ENCODE measurements at regions not wholly inside any gene's neighbourhood (a gene's known extent, or its start where the extent isn't known, plus 50 kb on each side); places are given as distances from the start of the nearest gene placed in this dataset.

- DNase-seq (ENCODE audit: low read depth): no peak
Measured at GRCh38 chr21:33155422-33155821, 74.3 kb upstream of the IFNAR2 start.

DNA sequence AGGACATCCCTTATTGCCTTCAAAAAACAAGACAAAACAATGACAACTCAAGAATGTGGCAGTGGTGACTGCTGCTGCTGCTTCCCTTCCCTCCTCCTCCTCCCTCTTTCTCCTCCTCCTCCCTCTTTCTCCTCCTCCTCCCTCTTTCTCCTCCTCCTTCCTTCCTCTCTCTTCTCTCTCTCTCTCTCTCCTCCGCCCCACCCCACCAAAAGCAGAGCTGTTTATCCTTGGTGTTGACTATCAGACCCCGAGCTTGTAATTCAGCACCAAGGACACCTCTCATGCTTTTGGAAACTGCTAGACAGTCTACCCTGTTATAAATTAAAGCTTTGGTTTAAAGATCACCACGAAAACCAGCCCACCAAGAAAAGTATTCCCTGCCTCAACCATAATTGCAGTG is 72.4 kb upstream of the IFNAR2 start:
- no peak for DNase-seq (ENCODE audit: low read depth)

- DNase-seq (ENCODE audit: low read depth): no peak
Measured at GRCh38 chr21:33158654-33159053, 71.1 kb upstream of the IFNAR2 start.

DNA sequence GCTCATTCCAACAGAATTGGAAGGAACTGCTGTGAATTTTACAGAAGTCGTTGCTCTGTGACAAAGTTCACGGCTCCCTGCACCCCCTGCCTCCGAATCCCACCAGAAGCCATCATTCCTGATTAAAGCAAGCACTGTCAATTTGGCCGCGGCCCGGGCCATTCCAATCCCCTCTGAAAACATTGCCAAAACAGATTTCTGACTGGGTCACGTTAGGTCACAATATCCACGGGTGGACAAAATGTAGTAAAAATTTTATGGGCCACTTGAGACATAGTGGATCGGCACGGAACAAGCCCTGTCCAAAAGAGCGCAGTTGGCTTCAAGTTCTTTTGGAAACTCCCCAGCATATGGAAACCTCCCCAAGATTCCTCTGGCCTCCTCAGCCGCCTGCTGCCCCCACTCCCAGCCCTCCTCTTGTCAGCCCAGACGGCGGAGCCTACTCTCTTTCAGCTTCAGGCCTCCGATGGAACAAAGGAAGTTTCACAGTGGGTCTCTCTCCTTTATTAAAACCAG is 67.2 kb upstream of the IFNAR2 start:
- no peak for DNase-seq (ENCODE audit: low read depth)

DNA sequence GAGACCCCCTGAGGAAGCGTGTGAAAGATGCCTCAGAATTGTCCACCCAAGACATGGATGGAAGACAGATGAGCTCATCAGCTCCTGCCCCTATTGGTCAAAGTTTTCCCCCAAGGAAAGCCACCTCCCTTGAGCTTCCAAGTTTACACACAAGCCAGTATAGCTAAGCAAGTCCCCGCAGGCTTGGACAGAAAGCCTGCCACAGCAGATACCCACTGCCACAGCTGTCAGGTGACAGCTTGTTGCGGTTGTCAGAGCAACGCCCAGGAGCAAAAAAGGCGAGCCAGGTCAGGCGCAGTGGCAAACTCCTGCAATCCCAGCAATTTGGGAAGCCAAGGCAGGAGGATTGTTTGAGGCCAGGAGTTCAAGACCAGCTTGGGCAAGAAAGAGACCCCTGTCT is 60.9 kb upstream of the IFNAR2 start:
- DNase-seq (ENCODE audit: low read depth): no peak

DNA sequence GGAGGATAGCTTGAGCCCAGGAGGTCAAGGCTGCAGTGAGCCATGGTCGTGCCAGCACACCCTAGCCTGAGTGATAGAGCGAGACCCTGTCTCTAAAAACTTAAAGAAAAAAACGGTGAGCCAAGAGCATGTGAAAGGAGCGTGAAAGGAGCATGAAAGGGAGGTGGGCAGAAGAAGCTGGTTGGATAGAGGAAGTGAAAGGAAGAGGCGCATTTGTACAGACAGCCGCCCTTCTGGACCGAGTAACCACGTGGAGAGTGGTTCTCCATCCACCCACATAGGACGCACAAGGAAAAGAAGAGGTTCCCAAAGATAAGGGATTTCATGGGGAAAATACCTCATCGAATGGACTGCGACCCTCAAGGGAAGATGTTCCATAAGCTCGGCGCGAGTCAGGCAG is 60.4 kb upstream of the IFNAR2 start:
- DNase-seq (ENCODE audit: low read depth): no peak

- no peak for DNase-seq (ENCODE audit: low read depth)
Measured at GRCh38 chr21:33171616-33172169, 58.0 kb upstream of the IFNAR2 start.

DNA sequence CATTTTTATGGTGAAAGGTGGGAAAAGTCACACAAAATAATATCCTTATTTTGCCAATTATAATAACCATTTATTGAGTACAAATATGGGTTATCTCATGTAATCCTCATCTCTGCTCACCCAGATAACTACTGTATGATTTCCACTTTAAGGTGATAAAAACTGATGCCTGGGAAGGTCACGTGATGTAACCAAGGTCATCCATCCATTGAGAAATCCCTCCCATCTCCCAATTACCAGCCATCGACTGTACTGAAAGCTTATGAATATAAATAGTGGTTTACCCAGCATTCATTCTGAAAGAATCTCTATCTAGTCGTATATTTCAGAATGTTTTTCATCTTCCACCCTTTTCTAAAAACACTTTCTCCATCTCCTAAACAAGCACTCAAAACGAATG is 55.0 kb upstream of the IFNAR2 start:
- no peak for DNase-seq (ENCODE audit: low read depth)

Measured in stimulated activated CD4-positive, alpha-beta T cell treated with anti-CD3 and anti-CD28 coated beads, Interleukin-2, amount 100 ng/mL, for 4 hours (primary cell).